Retinal pigment epithelial cell (primary cell): ENCODE measurements at regions not wholly inside any gene's neighbourhood (a gene's known extent, or its start where the extent isn't known, plus 50 kb on each side); places are given as distances from the start of the nearest gene placed in this dataset.

Source experiments
- DNase-seq: peaks from one replicate; pipeline ENCODE4 v3.0.0-alpha.2; 2010; ENCODE audit warnings: low read depth
- H3K4me3 ChIP-seq: 2 replicates; pipeline ENCODE4 v1.5.1; 2011; ENCODE audit warnings: mild to moderate bottlenecking, low read length, control low read depth, moderate library complexity
- TF ChIP-seq, protein P1 (sequence below): conservative IDR thresholded peaks from 2 replicates; pipeline ENCODE4 v1.5.1; 2011; ENCODE audit warnings: low read depth, low read length, control low read depth, inconsistent platforms

DNA sequence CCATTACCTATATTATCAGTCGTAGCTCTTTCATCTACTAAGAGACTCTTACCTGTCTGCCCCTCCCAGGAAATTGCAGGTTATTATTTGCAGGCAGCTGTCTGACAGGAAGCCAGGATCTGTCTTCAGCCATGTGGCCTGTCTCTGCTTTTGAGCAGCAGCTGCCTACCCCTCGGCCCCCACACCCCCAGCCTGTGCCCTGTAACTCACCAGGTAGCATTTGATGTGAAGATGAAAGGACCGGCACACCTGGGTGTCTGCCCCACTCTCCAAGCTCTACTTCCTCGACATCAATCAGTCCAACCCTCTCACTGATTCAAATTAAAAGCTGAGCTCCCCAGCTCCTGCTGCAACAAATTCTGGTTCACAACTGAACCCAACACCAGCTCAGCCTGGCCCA is 197.2 kb upstream of the CTNNB1 start:
- no peak for DNase-seq
- TF ChIP-seq, protein P1, sequence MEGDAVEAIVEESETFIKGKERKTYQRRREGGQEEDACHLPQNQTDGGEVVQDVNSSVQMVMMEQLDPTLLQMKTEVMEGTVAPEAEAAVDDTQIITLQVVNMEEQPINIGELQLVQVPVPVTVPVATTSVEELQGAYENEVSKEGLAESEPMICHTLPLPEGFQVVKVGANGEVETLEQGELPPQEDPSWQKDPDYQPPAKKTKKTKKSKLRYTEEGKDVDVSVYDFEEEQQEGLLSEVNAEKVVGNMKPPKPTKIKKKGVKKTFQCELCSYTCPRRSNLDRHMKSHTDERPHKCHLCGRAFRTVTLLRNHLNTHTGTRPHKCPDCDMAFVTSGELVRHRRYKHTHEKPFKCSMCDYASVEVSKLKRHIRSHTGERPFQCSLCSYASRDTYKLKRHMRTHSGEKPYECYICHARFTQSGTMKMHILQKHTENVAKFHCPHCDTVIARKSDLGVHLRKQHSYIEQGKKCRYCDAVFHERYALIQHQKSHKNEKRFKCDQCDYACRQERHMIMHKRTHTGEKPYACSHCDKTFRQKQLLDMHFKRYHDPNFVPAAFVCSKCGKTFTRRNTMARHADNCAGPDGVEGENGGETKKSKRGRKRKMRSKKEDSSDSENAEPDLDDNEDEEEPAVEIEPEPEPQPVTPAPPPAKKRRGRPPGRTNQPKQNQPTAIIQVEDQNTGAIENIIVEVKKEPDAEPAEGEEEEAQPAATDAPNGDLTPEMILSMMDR, result no peak
- no peak overlapping the region for H3K4me3 ChIP-seq

DNA sequence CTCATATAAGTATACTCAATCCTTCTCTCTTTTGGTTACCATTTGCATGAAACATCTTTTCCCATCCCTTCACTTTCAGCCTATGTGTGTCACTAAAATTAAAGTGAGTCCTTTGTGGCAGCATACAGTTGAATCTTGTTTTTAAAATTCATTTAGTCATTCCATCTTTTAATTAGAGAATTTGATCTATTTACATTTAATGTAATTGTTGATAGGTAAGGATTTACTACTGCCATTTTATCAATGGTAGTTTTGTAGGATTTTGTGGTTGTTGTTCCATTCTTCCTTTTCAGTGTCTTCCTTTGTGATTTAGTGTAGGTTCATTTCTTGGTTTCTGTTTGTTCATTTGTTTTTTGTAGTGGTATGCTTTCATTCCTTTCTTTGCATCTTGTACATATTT is 191.9 kb upstream of the CTNNB1 start:
- no peak overlapping the region for H3K4me3 ChIP-seq
- TF ChIP-seq, protein P1, result no peak
- DNase-seq, result no peak

DNA sequence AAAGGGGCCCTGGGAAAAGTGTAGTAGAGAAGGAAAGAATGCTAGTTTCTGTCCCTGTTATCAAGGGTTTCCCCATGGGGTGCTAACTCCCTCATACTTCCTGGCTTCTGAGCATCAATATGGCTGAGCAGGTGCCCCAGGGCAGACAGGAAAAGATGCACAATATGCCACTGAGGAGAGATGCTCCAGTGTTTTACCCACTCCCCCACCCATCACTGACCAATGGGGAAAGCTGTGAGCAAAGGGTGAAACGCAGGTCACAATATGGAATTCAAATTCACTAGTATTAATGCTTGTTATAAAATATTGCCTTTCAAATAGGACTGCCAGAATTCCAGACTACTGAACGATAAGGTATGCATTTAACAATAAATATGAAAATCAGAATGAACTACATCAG is 187.5 kb upstream of the CTNNB1 start:
- H3K4me3 ChIP-seq, result no peak overlapping the region
- DNase-seq, result no peak
- TF ChIP-seq, protein P1, result no peak

DNA sequence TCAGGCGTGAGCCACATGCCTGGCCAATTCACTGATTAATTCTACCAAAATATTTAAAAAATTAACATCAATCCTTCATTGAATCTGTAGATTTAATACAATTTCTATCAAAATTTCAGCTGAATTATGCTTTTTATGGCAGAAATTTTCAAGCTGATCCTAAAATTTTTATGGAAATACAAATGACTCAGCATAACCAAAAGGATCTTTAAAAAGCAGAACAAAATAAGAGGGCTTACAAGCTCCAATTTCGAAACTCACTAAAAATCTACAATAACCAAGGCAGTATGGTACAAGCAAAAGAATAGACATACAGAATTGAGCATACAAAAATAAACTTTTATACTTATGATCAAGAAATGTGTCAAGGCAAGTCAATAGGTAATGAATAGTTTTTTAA is 180.4 kb upstream of the CTNNB1 start:
- no peak overlapping the region for H3K4me3 ChIP-seq
- no peak for DNase-seq
- TF ChIP-seq, protein P1, result no peak

DNA sequence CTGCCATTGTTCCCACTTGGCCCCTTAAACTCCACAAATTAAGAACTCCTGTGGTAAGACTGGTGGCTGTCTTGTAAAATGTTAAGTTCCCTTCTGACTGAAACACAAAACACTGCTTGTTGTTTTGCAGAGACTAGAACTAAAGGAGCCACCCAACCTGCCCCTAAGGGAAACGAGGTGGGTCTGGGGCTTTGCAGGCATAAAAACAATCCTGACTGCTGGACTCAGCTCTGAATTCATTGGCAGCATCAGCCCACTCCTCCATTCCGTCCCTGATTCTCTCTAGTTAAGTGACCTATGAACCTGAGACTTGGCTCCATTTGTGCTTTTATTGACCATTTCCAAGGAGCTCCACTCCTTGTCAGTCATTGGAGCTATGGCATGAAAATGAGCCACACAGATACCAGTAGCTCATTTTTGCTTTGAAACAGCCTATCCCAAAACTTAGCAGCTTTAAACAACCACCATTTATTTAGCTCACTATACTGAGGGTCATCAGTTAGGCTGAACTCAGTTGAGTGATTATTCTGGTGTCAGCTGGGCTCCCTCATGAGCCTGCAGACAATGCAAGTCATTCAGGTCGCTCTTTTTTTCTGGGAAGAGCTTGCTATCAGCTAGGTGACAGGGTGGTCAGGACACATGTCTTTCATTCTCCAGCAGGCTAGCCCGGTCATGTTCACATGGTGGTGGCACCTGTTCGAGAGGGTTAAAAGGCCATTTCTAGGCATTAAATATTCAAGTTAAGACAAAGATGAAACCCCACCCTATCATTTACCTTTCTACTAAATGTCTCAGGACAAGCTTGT is 175.1 kb upstream of the CTNNB1 start:
- no peak overlapping the region for H3K4me3 ChIP-seq
- TF ChIP-seq, protein P1, result no peak
- DNase-seq, result no peak

DNA sequence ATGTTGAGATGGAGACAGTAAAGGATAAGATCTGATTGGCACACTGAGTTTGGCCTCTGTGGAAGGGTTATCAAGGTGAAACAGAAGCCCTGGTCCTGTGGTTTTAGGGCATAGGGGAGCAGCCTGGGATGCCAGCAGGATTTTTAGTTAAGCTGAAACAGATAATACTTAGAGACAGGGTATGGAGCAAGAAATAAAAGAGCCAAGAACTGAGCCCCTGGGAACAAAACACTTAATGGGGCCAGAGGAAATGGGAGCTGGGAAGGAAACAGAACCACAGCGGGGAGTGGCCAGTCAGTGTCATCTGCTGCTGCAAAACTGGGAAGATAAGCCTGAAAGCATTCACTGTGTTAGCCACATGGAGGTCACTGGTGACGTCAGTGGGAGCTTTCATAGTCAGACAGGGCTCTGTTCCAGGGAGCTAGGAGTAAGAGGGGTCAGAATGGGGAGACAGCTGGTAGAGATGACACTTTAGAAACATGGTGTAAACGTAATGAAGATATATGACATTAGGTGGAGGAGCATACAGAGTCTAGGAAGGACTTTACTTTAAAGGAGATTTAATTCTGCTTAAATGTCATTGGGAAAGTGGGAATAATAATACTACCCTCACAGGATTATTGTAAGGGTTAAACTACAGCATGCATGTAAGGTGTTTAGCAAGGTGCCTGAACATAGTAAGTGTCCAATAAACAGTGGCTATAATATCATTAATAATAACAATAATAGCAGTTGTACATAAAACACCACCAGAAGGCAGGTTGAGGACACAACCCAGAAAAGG is 172.7 kb upstream of the CTNNB1 start:
- TF ChIP-seq, protein P1, result no peak
- no peak overlapping the region for H3K4me3 ChIP-seq
- peak; percentile 30 for DNase-seq

DNA sequence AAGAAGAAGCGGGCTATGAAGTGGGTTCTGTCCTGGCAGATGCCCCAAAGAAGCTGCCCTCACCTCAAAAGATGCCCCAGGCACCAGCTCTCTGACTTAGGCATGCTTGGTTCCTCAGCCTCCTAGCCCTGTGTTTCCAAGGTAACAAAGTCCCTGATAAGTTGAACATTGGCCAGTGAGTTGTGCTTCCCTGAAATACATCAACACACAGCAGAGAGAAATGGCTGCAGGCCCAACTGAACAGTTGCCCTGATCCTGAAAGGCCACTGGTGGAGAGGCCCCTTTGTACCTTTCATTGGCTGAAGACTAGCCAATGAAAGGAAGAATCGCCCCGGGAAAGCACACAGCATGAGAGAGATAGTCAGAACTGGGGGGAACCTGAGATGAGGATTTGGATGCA is 169.9 kb upstream of the CTNNB1 start:
- DNase-seq, result no peak
- TF ChIP-seq, protein P1, result no peak
- no peak overlapping the region for H3K4me3 ChIP-seq
